GM12878 (cell line): ENCODE measurements at regions not wholly inside any gene's neighbourhood (a gene's known extent, or its start where the extent isn't known, plus 50 kb on each side); places are given as distances from the start of the nearest gene placed in this dataset.
"Not testable (repeated sequence)": the region's sequence is repeated elsewhere in the genome, so short reads cannot be mapped to it uniquely, and the experiment has no call there.

ENCODE experiments used
- CTCF ChIP-seq, 3 experiments: IDR thresholded peaks in 2 of 3; conservative IDR thresholded peaks in 1 of 3; 2 replicates each; pipeline ENCODE4 v1.5.1; 2011; ENCODE audit warnings: low read depth in 3 of 3, low read length in 3 of 3, mild to moderate bottlenecking in 3 of 3, control low read depth in 2 of 3, moderate library complexity in 2 of 3, inconsistent platforms in 1 of 3, mixed read lengths in 1 of 3; ENCODE audit not compliant: control insufficient read depth in 2 of 3, insufficient read depth in 1 of 3; ENCODE audit errors: extremely low read depth in 1 of 3
- MLLT1 ChIP-seq: fragments of 450-650 bp; IDR thresholded peaks from 2 replicates; pipeline ENCODE4 v1.6.1; 2016; ENCODE audit warnings: mild to moderate bottlenecking
- POLR2A ChIP-seq: IDR thresholded peaks from 2 replicates; pipeline ENCODE4 v1.6.1; 2011; ENCODE audit warnings: low read depth, mild to moderate bottlenecking, low read length
- POLR2AphosphoS5 ChIP-seq: IDR thresholded peaks from 2 replicates; pipeline ENCODE4 v1.6.1; 2011; ENCODE audit warnings: mild to moderate bottlenecking, low read length, inconsistent platforms
- PRDM15 ChIP-seq: fragments of 450-650 bp; formaldehyde crosslinking; IDR thresholded peaks from 2 replicates; pipeline ENCODE4 v1.4.0; 2020; ENCODE audit warnings: mild to moderate bottlenecking, moderate library complexity
- RAD21 ChIP-seq: IDR thresholded peaks from 2 replicates; pipeline ENCODE4 v1.6.1; 2011; ENCODE audit warnings: mild to moderate bottlenecking, low read depth, low read length, moderate library complexity; ENCODE audit not compliant: insufficient read depth
- REST ChIP-seq: IDR thresholded peaks from 2 replicates; pipeline ENCODE4 v1.6.1; 2012; ENCODE audit warnings: mild to moderate bottlenecking, low read depth, low read length
- SMC3 ChIP-seq: IDR thresholded peaks from 2 replicates; pipeline ENCODE4 v1.6.1; 2011; ENCODE audit warnings: low read length, improper control_type of control experiment, borderline replicate concordance
- SREBF2 ChIP-seq: IDR thresholded peaks from 2 replicates; pipeline ENCODE4 v1.6.1; 2012; ENCODE audit warnings: mild to moderate bottlenecking, low read length

- not testable (repeated sequence) for TF ChIP-seq REST; SREBF2; CTCF (IDR thresholded peaks at IDR 0.05 in 2 of 3, conservative IDR thresholded peaks at IDR 0.05 in 1 of 3; ENCODE audit: control insufficient read depth in 2 of 3, extremely low read depth in 1 of 3, insufficient read depth in 1 of 3, low read depth in 3 of 3, low read length in 3 of 3); POLR2A; SMC3; PRDM15; RAD21; POLR2AphosphoS5
- 0 out of 2 replicates have a peak, but pooled peaks have one; percentile 23 for TF ChIP-seq MLLT1
Measured at GRCh38 chr1:169052171-169052570, 54.3 kb upstream of the ATP1B1 start.
